ENCODE measurements at regions not wholly inside any gene's neighbourhood (a gene's known extent, or its start where the extent isn't known, plus 50 kb on each side); places are given as distances from the start of the nearest gene placed in this dataset.
"Not testable (repeated sequence)": the region's sequence is repeated elsewhere in the genome, so short reads cannot be mapped to it uniquely, and the experiment has no call there.

DNA sequence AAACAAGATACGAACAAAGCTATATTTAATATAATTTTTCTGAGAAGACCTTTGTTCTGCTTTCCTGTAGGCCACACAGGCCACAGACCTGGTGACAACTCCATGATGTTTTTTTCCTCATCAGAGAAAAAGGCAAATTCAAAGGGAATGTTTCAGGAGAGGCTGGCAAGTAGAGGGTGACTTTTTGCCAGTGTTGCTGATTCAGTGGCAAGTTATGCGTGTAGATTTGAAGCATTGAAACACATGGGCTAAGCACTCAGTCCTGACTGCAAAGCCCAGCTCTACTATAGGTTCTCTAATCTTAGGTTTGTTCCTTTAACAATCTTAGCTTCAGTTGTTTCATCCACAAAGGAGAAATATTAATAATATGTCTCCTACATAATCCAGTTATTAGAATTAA lies 499.8 kb downstream of the SUCLG1 start:
- DNase-seq: no peak

DNA sequence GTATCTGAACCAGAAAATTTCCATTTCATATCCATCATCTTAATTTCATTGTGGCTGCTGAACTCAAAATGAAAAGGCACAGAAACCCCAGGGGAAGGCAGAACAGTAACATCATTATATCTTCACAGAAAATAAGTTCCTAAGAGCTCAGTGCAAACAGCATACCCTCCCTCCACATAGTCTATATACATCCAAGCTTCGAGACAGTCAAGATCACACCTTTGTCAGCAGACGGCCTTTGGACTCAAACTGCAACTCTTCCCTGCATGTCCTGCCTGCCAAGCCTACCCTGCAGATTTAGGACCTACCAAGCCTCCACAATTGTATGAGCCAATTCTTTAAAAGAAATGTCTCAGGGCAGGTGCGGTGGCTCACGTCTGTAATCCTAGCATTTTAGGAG lies 502.1 kb downstream of the SUCLG1 start:
- DNase-seq: no peak

DNA sequence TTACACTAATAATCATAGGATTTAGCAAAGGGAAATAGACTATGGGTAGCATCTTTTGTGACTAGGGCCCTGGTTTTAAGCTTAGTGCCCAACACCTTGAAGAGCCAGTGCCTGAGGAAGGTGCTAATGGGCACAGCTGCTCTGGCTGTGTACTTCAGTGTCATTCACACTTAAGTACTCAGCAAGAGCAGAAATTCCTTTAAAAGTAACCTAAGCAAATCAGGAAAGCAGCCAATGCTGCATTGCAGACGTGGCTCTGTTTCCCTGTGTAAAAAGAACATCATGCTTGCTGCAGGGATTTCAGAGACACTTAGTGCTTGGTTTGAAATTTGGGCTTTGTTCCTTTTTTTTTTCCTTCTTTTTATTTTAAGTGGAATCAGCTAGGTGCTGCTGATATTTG lies 505.4 kb downstream of the SUCLG1 start:
- DNase-seq: no peak

DNA sequence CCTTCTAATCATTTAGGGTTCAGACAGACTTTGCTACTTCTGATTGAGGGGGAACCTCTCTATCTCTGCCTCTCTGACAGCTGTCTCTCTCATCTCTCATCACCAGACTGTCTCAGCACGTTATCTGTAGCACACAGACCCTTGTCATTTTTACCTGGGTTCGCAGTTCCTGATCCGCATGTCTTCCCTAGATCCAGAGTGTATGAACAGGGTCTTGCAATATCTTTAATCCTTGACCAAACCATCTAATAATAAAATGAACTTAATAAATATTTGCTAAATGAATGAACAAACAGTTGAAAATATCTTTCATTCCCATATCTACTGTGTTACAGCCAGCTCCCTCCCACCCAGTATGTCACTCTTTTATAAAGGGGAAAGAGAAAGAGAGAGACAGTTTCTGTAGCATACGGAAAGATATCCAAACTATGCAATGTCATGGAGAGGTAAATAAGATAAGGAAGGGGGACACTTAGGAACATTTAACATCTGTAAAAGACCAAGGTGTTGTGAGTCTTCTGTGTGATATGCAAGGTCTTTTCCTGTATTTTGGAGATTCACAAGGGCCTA lies 507.6 kb downstream of the SUCLG1 start:
- DNase-seq: no peak

DNA sequence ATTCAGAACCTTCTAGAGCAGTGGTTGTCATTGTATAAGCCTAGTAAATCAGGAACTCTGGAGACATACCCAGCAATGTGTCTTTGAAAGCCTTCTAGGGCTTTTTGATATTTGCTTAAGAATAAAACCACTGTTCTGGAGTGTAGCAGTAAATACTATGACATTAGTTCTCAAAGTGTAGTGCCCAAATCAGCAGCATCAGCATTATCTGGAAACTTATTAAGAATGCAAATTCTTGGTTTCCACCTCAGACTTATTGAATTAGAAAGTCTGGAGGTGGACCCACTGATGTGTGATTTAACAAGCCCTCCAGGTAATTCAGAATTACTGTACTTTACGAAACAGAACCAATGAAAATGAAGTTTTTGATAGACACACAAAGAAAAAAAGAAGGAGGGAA lies 509.7 kb downstream of the SUCLG1 start:
- no peak for DNase-seq

DNA sequence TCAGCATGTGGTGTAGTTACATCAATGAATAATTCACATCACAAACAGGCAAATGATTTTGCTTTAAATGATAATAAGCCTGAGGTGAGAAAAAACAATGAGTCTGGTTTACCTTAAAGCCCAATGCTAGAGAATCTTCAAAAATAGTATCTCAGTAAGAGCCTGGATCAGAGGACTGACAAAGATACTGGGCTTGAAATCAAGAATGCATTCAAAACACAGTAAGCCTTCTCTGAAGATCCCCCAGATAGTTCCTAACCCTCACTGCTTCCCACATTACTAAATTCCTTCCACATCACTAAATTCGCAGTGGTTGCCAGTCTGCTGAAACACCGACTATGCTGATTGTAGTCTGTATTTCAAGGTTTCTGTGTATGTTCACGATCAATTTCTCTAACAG lies 514.9 kb downstream of the SUCLG1 start:
- no peak for DNase-seq

DNA sequence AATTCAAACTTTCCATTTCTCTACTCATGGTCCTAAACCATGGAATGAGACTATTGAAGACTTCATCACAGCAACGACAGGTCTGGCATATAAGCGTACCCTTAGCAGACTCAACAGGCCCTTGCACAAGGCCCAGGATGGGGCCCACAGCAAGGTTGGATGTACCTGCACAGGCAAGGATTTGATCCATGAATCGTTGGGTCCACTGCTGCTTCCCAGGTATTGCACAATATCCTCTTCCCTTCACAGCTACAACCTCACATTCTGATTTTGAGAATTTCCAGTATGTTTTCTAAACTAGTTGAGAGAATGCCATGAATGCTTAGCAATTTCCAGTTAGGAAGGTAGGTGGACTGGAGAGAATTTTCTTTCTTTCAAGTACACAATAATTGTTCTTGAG lies 515.8 kb downstream of the SUCLG1 start:
- DNase-seq: no peak

DNA sequence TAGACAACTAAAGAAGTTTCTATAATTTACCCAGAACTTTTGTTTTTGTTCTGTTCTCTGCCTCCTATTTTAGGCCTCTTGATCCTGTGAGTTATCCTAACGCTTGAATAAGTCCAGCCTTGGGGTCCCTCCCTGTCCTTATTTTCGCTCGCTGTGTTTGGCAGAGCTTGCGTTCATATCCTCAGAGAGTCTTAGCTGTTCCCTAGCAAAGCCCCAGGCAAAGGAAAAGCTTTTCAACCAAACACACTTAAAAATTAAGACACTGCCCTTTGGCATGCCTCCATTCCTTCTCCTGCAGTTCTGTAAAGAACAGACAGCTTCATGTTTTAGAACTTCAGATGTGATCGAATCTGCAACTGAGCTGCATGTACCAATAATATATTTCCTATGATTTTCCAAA lies 517.2 kb downstream of the SUCLG1 start:
- DNase-seq: no peak

DNA sequence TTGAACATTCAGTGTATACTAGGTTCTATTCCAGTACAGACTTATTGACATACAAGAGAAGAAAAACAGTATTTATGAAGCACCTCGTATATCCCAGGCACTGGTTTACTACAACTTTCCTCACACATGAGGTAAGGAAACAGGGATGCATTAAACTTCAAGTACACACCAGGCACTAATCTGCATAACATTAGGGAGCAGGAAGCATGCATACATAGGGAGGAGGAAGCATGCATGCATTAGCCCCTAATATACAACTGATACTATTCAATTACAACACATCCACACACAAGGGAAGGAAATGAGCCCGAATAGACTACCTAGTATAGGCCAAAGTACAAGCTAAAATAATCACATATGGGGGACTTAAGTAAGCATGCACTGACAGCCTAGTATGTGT lies 525.3 kb downstream of the SUCLG1 start:
- DNase-seq: no peak

DNA sequence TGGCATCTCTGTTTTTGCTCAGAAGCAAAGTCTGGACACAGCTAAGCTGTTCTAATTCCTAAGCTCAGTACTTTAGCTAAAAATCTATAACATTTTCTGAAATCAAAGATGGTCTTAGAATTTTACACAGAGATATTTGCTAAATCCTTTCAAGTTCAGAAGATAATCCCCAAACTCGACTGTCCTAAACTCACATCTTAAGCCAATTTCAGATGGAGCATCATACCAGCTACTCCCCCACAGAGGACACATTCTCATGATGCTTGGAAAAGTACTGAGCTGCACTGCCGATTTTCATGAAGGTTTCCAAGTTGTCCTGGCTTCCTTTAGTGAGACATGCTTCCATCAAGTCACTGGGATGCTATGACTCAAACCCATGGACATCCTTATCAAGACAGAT lies 535.5 kb downstream of the SUCLG1 start:
- no peak for DNase-seq

DNA sequence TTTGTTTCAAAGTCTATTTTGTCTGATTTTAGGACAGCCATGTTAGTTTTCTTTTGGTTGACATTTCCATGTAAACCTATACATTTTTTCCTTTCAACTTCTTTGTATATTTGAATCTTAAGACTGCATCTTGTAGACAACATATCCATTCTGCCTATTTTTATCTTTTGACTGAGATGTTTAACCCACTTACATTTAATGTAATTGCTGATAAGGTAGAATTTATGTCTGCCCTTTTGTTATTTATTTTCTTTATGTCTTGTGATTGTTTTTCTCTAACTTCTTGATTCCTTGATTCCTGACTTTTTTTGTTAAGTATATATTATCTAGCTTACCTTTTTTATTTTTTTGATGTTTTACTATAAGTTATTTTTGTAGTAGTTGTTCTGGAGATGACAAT lies 542.5 kb downstream of the SUCLG1 start:
- DNase-seq: no peak

DNA sequence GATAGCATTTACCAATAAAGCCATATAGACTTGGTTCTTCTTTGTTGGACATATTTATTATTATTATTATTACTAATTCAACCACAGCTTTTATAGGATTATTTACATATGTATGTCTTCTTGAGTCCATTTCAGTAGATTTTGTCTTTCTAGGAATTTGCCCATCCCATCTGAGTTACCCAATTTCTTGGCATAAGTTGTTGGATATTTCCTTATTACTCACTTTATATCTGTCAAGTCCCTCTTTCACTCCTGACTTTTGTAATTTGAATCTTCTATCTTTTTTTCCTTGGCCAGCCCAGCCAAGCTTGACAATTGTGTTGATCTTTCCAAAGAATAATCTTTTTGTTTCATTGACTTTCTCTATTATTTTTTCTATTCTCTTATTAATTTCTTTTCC lies 543.7 kb downstream of the SUCLG1 start:
- DNase-seq: no peak

DNA sequence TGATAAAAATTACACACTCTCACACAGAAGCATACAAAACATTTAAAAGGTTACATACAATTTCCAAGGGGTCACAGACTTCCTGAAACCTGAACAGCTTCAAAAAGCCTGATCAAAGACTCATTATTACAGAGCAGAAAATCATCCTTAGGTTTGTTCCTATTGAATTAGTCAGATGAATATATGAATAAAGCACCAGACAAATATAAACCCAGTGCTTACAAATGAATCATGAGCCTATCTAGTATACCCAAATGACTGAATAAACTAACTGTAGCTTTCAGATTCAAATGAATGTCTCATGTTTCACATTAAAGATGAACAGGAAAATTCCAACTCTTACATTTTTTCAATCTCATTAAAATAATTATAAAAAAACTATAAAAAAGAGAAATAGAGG lies 550.3 kb downstream of the SUCLG1 start:
- DNase-seq: no peak

DNA sequence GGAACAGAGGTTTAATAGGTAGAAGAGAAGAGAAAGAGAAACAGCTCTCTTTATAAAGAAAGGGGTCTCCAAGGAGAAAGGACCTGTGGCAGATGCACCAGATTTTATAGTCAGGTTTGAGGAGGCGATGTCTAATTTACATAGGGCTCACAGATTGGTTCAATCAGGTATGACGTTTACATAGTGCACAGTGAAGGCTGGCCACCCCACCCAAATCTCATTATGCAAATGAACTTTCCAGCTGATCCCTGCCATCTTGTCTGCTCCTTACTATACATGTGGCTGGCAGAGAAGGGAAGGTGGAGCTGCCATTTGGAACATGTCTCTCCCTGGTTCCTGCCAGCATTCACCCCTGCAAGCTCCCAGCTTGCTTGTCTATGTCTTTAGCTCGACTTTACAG lies 557.8 kb downstream of the SUCLG1 start:
- no peak for DNase-seq

DNA sequence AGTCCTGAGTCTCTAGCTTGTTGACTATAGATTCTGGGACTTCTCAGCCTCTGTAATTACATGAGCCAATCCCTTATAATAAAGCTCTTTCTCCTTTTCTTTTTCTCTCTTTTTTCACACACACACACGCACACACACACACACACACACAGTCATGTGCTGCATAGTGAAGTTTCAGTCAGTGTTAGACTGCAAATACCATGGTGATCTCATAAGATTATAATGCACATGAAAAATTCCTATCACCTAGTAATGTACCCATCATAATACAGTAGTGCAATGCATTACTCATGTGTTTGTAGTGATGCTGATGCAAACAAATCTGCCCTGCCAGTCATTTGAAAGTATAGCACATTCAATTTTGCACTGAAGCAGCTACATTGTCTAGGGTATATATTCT lies 558.2 kb downstream of the SUCLG1 start:
- no peak for DNase-seq

DNA sequence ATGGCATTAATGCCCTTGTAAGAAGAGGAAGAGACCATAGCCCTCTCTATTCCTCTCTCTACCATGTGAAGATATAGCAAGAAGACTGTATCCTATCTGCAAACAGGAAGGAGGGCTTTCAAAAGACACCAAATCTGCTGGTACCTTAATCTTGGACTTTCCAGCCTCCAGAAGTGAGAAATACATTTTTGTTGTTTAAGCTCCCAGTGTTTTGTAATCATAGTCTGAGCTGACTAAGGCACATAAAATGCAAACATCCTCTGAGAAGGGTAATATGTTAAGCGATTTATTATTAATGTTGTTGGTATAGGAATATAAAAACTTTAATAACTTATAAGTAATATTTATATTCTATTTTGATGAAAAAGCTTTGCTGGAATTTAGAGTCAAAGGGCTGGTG lies 559.8 kb downstream of the SUCLG1 start:
- no peak for DNase-seq

DNA sequence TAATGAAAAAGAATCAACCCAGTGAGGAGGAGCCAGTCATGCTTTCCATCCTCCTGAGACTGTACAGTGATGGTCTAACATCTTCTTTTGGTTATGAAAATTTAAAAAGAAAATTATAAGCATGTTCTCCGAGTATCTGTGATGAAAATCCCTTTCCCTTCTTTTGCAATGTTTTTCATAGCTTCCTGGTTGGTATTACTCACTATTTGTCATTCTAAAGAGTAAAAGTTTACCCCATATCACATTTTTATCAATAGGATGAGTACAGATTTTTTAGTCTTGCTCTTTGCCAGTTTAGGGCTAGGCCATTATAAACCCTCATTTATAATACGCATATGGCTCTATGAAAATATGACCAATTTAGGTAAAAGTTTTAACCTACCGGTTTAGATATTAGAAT lies 564.1 kb downstream of the SUCLG1 start:
- DNase-seq: no peak

DNA sequence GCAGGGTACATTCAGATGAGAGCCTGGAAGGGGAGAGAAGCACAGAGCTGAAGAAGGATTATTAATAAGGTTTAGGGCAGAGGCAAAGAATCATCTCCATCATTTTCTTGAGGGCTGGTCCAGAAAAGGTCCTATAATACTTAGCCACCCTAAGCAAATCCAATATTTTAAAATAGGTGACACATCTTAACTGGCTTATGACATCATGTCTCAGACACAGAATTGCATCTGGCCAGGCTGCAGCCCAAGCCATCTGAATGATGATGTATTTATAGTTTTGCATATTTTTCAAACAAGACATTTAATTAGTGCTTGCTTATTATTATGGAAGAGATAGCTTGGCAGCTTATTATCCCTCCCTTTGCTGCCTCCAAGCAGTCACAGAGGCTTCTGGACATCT lies 571.3 kb downstream of the SUCLG1 start:
- DNase-seq: no peak

DNA sequence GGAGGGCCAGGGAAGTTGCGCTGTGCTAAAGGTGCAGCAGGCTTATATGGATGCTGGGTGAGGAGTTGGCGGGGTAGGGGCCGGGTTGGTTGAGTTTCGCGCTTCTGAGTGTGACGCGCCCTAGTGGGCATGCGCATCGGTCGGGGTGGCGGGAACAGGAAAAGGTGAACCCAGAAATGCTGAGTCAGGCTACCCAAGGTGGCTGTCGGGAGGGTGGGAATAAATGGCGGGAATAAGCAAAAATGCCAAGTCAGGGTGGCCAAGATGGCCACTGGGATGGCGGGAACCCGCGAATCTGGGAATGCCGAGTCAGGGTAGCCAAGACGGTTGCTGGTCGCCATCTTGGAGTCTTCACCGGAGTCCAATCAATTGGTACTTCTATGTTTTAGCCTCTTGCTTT lies 580.0 kb downstream of the SUCLG1 start:
- DNase-seq: no peak

DNA sequence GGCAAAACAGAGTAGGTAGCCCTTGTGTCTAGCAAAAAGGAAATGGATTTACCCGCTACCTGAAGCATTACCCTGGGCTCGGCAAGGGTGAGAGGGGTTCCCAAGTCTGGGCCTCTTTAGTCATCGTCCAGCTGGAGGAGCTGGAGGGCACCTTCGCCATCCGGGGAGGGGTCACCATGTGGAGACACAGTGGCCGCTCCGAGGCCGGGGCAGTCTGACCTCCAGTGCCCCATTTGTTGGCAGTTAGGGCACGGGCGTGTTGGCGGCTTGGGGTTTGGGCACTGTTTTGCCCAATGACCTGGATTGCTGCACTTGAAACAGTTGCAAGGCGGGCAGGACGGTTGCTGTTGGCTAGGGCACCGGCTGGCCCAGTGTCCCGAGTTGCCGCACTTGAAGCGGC lies 581.8 kb downstream of the SUCLG1 start:
- DNase-seq: not testable (repeated sequence)

DNA sequence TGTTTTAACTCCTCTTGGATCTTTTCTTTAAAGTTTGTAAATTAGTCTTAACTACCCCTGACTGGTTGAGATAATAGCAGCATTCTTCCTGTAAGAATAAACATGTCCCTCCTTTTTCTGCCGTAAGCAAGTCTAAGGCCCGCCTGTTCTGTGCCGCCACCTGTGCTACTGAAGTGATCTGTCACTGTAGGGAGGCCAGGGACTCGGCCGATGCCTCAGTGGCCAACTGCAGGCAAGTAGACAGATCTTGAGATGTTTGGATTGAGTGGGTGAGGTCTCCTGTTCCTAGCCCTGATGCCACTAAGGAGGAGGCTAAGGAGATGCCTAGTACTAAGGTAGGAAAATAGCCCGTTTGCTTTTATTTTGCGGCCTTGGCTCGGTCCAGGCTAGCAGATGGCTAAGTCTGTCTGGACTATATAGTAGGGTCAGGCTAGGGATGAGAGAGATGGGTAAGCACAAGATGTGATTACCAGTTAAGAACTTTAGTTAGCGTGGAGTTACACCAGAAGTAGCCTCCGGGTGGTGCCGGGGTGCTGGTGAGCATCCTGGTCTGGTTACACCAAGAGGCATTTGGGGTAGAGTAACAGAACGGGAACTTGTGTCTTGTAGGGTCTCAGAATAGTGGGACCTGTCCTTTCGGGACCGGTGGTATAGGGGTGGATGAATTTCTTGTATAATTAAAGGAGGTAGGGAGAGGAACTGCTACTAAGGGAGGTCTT lies 584.2 kb downstream of the SUCLG1 start:
- DNase-seq: no peak

DNA sequence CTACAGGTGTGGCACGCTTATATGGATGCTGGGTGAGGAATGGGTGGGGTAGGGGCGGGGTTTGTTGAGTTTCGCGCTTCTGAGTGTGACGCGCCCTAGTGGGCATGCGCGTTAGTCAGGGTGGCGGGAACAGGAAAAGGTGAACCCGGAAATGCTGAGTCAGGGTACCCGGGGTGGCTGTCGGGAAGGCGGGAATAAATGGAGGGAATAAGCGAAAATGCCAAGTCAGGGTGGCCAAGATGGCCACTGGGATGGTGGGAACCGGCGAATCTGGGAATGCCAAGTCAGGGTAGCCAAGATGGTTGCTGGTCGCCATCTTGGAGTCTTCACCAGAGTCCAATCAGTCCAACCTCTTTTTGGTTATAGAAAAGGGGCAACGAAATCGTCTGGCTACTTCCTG lies 585.0 kb downstream of the SUCLG1 start:
- no peak for DNase-seq

DNA sequence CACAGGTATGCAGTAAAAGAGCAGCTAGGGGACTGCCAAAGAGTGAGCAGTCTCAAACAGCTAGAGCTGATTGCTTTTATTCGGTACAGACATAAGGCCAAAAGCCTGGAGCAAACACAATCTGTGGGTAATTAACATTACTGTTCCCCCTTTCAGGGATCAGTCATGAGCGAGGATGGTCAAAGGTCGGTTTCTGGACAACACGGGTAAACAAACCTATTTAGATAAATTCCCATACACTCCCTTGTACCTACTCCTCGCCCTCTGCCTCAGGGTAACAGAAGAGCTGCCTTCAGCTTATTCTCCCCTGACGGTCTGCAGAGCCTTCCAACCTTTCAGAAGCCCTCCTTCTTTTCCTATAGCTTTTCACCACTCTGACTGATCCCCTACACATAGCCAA lies 586.0 kb downstream of the SUCLG1 start:
- no peak for DNase-seq

DNA sequence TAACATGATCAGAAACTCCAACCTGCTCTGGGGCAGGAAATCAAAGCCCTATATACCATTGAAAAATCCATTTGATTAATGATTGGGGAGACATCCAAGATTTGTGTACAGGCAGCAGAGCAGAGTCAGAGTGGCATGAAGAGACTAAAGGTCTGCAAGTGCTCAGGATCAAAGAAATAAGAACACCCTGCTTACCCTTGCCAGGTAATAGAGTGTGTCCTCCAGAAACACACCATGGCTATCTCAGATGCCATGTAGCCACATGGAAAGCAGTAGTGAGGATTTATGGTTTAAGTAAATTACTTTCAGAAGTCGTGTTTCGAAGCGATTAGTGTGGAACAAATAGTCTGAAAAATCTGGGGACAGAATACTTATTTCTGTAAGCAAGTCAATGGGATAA lies 592.9 kb downstream of the SUCLG1 start:
- DNase-seq: no peak

DNA sequence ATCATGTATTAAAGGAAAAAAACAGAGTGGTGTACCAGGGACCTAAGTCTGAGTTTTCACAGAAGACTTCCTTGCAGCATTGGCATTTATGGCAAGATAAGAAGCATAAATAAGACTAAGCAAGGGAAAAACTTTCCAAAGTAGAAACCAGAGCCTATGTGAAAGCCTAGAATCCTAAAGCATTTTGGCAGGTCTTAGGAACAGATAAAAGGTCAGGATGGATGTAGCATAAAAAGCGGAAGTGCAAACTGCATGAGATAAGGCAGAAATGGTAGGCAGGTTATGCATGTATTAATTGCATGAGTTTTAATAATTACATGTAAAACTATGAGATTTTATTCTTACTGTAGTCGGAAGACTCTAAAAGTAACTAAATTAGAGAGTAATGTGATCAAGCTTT lies 596.5 kb downstream of the SUCLG1 start:
- no peak for DNase-seq

Data from activated CD4-positive, alpha-beta T cell treated with anti-CD3 and anti-CD28 coated beads for 1 hour (primary cell).